ENCODE measurements at regions not wholly inside any gene's neighbourhood (a gene's known extent, or its start where the extent isn't known, plus 50 kb on each side); places are given as distances from the start of the nearest gene placed in this dataset.
A peak's percentile ranks its signal among the peaks of the same experiment; 100 is the strongest.
"Not testable (repeated sequence)": the region's sequence is repeated elsewhere in the genome, so short reads cannot be mapped to it uniquely, and the experiment has no call there.

GRCh38 chr10:90197766-90198165 lies 496.4 kb downstream of the KIF20B start:
- DNase-seq = no peak

DNA sequence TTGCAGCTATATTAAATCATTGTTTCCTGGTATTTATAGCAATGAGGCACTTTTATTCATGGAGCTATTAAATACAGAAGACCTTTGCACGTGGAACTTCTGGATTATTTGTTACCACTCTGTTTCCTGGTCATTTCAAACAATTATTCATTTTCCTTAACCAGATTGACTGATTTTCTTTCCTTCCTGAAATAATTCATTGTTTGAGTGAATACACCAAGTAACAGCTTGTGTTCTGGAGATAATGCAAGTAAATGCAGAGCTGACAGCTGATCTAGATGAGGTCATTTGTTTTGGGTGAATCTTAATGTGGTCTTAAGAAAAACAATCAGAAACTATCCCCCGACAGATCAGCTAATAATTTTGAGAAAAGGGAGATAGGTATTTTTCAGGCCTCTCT lies 497.7 kb downstream of the KIF20B start:
- DNase-seq = no peak

DNA sequence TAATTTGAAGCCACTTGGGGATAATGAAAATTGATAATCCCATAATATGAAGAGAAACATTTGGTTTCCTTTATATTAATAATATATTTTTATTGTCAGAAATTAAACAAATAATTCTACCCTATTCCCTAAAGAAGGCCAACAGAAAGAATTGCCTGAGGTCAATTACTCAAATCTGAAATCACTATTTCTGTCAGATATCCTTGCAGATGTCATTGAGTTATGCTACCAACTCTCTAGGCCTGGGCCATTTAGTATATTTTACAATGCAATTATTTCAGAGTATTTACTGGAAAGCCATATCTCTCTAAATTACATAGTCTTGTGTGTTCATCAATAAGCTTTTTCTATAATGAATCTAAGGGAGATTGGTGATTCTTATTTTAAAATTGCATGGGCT lies 498.1 kb downstream of the KIF20B start:
- DNase-seq = no peak

GRCh38 chr10:90204131-90204955 lies 503.0 kb downstream of the KIF20B start:
- no peak for DNase-seq

- DNase-seq = no peak
These were observed 503.5 kb downstream of the KIF20B start for GRCh38 chr10:90204956-90205314.

DNA sequence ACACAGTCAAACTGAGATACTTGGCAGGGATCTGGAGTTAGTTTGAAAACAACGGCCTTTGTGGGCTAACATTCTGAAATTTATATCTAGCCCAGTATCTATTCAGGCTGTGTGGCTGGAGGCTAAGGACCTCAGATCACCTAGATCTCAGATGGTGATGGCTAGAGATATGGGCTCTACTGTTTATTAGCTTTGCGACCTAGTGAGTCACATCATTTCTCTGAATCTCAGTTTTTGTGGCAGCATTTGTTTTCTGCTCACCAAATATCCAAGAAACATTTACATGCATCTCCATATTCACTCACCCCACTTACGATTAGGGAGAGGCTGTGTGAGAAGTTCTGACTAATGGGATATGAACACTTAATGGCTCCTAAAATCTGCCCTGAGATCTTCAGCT lies 503.9 kb downstream of the KIF20B start:
- no peak for DNase-seq

DNA sequence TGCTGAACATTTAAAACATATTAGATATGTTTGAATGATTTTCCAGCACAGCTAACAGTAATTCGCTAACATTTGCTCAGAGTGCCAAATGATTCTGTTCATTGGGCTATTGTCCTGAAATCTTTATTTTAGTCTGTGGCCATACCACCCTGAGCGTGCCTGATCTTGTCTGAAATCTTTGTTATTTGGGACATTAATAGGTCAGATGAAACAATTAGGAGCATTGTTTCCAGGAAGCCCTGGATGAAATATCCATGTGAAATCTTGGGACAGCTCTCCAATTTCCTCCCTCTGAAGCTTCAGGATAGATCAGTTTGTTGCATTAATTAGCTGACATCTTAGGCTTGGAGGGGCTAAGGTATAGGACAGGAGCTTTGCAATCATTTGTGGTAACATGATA lies 512.0 kb downstream of the KIF20B start:
- no peak for DNase-seq

GRCh38 chr10:90218846-90219245 lies 517.5 kb downstream of the KIF20B start:
- DNase-seq = no peak

DNA sequence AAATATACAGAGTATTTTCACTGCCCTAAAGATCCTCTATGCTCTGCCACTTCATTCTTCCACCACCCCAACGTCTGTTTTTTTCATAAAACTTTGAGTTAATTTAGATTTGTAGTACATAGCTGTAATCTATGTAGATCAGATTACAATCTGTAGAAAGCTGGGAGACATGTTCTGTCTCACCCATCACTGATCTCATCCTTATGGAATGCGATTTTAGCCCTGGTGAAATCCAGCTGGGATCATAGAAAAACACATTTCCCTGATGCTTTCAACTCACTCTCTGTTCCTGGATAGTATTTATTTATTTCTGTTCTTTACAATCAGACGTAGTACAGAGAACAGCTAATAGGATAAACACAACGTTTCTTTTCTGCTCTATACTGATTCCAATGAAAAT lies 521.0 kb downstream of the KIF20B start:
- no peak for DNase-seq

GRCh38 chr10:90222939-90223338 lies 521.5 kb downstream of the KIF20B start:
- DNase-seq = no peak

DNA sequence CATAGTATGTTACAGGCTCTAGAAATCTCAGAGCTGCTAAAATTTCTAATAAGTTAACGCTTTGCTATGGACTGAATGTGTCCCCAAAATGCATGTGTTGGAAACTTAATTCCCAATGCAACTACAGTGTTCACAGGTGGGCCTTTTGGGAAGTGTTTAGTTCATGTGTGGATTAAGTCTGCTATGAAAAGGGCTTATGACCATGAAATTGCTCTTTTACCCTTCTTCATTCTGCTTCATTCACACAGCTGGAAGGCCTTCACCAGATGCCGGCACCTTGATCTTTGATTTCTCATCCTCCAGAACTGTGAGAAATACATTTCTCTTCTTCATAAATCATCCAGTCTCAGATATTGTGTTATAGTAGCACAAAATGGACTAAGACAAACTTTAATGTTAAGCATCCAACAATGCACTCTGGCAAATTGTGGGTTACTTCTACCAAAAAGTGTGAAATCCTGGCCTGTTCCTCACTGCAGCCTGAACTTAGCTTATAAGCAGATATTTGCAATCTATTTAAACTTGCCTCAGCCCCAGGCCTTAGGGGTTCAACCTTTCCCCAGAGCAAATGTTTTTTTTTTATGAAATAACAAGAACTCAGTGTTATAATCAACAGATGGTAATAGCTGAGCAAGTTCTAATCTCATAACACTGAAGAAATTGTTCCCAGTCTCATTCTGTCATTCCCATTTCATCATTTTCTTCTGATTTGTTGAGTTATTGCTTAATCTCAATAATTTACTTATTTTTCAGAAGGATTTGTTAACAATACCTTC lies 523.6 kb downstream of the KIF20B start:
- no peak for DNase-seq

GRCh38 chr10:90226517-90226916 lies 525.1 kb downstream of the KIF20B start:
- DNase-seq = no peak

GRCh38 chr10:90227217-90227656 lies 525.8 kb downstream of the KIF20B start:
- peak; percentile 52 for DNase-seq

DNA sequence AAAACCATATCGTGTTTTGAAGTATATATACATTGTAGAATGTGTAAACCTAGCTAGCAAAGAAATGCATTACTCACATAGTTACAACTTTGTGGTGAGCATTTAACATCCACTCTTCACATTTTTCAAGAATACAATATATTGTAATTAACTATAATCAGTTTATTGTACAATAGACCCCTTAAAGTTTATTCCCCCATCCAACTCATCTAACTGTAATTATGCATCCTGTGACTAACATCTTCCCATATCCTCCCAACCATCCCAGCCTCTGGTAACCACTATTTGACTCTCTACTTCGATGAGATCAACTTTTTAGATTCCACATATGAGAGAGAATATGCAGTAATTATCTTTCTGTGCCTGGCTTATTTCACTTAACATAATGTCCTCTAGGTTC lies 526.4 kb downstream of the KIF20B start:
- no peak for DNase-seq

DNA sequence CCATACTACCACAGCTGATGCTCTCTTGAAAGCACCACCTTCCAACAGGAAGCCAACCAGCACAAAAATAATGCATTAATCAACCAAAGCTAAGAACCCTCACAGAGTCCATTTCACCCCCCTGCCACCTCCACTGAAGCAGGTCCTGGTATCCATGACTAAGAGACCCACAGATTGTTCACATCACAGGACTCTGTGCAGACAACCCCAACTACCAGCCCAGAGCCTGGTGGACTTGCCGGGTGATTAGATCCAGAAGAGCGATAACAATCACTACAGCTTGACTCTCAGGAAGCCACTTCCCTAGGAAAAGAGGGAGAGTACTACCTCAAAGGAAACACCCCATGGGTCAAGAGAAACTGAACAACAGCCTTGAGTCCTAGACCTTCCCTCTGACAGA lies 528.1 kb downstream of the KIF20B start:
- no peak for DNase-seq

DNA sequence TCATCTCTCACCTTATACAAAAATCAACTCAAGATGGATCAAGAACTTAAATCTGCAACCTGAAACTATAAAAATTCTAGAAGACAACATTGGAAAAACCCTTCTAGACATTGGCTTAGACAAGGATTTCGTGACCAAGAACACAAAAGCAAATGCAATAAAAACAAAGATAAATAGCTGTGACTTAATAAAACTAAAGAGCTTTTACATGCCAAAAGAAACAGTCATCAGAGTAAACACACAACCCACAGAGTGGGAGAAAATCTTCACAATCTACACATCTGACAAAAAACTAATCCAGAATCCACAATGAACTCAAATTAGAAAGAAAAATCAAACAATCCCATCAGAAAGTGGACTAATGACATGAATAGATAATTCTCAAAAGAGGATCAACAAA lies 532.4 kb downstream of the KIF20B start:
- not testable (repeated sequence) for DNase-seq

DNA sequence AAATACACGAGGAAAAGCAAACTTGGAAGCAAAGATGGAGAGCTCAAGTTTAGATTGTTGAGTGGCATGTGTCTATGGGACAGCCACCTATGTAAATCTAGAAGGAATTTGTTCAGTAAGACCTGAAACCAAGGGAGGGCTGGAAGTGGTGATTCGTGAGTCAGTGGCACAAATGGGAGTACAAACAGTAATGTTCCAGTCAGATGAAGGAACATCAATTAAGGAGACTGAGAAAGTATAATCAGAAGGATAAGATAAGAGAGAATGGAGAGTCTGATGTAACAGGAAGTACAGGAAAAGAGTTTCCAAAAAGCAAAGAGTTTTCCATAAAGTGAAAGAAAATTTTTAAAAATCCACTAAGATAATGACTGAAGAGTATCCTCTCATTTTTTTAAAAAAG lies 544.2 kb downstream of the KIF20B start:
- no peak for DNase-seq

- DNase-seq = not testable (repeated sequence)
These were observed 549.4 kb downstream of the KIF20B start for GRCh38 chr10:90250784-90251183.

GRCh38 chr10:90269699-90270098 lies 568.3 kb downstream of the KIF20B start:
- no peak for DNase-seq

DNA sequence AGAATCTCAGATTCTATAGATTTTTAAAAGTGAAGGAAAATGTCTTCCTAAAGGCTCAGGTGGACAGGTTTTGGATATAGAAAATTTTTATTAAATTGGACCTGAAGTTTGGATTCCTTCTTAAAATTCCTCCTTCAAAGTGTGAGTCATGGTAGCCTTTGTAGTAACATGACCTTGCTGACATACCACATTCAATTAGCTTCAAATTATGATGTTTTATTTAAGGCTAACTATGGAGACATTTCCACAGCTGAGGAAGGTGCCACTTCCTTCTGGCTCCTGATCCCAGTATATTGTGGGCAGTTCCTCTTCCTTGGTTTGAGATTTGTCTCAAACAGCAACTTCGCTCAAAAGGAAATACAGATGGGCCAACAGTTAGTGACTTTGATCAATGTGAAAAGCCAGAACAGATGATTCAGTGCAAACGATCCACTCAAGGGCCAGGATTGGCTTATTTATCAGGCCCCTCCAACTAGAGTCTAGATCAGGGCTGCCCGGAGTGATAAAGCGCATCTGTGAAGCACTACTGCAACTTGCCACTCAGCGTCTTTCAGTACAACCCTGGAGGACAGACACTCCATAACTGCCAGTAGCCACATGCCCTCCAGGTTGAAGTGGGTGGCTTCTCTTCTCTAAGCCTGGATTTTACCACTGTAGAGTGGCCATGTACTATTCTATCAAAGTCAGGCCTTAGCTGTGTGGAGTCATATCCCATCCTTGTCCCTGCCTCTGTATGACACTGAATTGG lies 573.5 kb downstream of the KIF20B start:
- no peak for DNase-seq

DNA sequence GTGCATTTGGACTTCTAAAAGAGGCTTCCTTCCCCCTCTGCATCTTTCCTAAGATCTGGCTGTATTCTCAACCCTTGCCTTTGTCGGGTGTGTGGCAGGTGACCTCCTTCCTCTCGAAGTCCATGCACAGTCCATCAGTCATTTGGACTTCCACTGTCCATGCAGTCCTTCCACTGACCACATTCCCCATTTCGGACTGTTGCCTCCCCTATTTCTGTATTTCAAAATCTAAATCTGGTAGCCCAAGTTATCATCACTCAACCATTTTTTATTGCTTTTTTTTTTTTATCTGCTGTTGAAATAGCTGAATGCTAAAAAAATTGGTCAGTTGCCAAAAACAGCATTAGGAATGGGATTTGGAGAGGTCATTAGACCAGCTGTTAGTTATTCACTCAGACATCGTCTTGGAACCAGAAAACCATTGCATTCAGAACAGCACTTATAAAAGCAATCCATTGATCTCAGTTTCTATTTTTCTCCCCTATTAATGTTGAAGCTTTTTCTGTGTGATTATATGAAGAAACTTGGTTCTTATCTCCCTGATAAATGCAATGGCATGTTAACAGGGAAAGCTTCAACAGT lies 575.6 kb downstream of the KIF20B start:
- DNase-seq = no peak

DNA sequence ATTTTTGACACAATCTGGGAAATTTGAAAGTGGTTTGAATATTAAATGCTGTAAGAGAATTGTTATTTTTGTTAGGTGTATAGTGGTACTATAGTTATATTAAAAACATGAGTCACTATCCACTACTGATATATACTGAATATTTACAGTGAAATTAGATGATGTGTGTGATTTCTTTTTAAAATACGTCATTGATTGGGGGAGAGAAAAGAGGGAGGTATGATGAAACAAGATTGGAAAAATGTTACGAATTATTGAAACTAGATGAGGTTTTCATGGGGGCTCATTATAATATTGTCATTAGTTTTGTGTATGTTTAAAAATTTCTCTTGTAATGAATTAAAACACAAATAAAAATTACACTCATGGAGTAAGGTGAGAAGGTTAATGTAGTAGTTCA lies 571.4 kb downstream of the HTR7 start:
- no peak for DNase-seq

DNA sequence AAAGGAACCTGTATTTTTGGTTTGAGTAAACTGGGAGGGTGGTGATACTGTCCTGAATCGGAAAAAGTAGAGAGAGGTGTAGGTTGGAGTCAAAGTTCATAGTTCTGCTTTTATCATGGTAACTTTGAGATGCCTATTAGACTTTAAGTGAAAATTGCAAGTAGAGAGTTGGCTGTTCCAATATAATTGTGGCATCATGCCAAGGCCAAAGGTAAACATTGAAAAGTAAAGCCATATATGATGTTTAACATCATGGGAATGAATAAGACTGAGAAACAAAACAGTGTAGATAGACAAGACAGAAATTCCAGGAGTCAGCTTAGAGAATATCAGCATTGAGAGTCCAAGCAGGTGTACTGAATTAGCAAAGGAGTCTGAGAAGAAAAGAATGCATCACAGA lies 570.9 kb downstream of the HTR7 start:
- no peak for DNase-seq
